ENCODE measurements at regions not wholly inside any gene's neighbourhood (a gene's known extent, or its start where the extent isn't known, plus 50 kb on each side); places are given as distances from the start of the nearest gene placed in this dataset.
"Not testable (repeated sequence)": the region's sequence is repeated elsewhere in the genome, so short reads cannot be mapped to it uniquely, and the experiment has no call there.

DNA sequence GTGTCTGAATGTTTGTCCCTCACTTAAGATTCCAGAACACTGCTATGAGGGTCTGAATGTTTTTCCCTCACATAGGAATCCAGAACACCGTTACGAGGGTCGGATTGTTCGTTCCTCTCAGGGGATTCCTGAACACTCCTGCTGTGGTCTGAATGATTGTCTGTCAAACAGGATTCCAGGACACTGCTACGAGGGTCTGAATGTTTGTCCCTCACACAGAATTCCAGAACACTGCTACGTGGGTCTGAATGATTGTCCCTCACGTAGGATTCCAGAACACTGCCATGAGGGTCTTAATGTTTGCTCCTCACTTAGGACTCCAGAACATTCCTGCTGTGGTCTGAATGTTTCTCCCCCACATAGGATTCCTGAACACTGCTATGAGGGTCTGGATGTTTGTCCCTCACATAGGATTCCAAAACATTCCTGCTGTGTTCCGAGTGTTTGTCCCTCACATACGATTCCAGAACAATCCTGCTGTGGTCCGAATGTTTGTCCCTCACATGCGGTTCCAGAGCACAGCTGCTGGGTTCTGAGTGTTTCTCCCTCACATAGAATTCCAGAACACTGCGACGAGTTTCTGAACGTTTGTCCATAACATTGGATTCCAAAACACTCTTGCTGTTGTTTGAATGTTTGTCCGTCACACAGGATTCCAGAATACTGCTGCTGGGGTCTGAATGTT lies 199.5 kb downstream of the FOXD4L6 start:
- DNase-seq: peak; percentile 42

DNA sequence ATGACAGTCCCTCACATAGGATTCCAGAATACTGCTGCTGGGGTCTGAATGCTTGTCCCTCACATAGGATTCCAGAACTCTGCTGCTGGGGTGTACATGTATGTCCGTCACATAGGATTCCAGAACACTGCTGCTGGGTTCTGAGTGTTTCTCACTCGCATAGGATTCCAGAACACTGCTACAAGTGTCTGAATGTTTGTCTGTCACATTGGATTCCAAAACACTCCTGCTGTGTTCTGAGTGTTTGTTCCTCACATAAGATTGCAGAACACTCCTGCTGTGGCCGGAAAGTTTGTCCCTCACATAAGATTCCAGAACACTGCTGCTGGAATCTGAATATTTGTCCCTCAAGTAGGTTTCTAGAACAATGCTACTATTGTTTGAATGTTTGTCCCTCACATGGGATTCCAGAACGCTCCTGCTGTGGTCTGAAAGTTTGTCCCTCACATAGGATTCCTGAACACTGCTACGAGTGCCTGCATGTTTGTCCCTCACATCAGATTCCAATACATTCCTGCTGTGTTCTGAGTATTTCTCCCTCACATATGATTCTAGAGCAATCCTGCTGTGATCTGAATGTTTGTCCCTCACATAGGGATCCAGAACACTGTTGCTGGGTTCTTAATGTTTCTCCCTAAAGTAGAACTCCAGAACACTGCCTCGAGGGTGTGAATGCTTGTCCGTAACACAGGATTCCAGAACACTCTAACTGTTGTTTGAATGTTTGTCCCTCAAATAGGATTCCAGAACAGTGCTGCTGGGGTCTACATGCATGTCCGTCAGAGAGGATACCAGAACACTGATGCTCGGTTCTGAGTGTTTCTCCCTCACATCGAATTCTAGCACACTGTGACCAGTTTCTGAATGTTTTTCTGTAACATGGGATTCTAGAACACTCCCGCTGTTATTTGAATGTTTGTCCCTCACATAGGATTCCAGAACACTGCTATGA lies 200.4 kb downstream of the FOXD4L6 start:
- no peak for DNase-seq

DNA sequence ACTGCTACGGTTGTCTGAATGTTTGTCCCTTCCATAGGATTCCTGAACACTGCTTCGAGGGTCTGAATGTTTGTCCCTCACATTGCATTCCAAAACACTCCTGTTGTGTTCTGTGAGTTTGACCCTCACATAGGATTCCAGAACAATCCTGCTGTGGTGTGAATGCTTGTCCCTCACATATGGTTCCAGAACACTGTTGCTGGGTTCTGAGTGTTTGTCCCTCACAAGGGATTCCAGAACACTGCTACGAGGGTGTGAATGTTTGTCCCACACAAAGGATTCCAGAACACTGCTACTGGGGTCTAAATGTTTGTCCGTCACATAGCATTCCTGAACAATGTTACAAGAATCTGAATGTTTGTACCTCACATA lies 201.2 kb downstream of the FOXD4L6 start:
- peak; percentile 44 for DNase-seq

DNA sequence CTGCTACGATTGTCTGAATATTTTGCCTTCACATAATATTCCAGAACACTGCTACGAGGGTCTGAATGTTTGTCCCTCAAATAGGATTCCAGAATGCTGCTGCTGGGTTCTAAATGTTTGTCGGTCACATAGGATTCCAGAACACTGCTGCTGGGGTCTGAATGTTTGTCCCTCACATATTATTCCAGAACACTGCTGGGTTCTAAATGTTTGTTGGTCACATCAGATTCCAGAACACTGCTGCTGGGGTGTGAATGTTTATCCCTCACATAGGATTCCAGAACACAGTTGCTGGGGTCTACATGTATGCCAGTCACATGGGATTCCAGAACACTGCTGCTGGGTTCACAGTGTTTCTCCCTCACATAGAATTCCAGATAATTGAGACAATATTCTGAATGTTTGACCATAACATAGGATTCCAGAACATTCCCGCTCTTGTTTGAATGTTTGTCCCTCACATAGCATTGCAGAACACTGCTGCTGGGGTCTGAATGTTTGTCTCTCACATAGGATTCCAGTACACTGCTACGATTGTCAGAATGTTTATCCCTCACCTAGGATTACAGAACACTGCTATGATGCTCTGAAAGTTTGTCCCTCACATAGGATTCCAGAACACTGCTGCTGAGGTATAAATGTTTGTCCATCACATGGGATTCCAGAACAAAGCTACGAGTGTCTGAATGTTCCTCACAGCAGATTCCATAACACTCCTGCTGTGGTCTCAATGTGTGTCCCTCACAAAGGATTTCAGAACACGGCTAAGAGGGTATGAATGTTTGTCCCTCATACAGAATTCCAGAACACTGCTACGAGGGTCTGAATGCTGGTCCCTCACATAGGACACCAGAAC lies 201.8 kb downstream of the FOXD4L6 start:
- no peak for DNase-seq

DNA sequence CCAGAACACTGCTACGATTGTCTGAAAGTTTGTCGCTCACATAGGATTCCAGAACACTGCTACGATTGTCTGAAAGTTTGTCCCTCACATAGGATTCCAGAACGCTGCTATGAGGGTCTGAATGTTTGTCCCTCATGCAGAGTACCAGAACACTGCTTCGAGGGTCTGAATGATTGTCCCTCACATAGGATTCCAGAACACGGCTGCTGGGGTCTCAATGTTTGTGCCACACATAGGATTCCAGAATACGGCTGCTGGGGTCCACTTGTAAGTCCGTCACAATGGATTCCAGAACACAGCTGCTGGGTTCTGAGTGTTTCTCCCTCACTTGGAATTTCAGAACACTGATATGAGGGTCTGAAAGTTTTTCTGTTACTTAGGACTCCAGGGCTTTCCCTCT lies 203.3 kb downstream of the FOXD4L6 start:
- DNase-seq: peak; percentile 50

DNA sequence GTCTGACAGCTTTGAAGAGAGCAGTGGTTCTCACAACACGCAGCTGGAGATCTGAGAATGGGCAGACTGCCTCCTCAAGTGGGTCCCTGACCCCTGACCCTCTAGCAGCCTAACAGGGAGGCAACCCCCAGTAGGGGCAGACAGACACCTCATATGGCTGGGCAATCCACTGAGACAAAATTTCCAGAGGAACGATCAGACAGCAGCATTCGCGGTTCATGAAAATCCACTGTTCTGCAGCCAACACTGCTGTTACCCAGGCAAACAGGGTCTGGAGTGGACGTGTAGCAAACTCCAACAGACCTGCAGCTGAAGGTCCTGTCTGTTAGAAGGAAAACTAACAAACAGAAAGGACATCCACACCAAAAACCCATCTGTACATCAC lies 212.1 kb downstream of the FOXD4L6 start:
- peak; percentile 49 for DNase-seq

DNA sequence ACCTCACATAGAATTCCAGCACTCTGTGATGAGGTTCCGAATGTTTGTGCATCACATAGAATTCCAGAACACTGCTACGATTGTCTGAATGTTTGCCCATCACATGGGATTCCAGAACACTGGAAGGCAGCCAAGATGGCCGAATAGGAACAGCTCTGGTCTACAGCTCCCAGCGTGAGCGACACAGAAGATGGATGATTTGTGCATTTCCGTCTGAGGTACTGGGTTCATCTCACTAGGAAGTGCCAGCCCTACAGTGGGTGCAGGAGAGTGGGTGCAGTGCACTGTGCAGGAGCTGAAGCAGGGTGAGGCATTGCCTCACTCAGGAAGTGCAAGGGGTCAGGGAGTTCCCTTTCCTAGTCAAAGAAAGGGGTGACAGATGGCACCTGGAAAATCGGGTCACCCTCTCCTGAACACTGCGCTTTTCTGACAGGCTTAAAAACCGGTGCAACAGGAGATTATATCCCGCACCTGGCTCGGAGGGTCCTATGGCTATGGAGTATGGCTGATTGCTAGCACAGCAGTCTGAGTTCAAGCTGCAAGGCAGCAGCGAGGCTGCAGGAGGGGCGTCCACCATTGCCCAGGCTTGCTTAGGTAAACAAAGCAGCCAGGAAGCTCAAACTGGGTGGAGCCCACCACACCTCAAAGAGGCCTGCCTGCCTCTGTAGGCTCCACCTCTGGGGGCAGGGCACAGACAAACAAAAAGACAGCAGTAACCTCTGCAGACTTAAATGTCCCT lies 212.7 kb downstream of the FOXD4L6 start:
- DNase-seq: peak; percentile 46

DNA sequence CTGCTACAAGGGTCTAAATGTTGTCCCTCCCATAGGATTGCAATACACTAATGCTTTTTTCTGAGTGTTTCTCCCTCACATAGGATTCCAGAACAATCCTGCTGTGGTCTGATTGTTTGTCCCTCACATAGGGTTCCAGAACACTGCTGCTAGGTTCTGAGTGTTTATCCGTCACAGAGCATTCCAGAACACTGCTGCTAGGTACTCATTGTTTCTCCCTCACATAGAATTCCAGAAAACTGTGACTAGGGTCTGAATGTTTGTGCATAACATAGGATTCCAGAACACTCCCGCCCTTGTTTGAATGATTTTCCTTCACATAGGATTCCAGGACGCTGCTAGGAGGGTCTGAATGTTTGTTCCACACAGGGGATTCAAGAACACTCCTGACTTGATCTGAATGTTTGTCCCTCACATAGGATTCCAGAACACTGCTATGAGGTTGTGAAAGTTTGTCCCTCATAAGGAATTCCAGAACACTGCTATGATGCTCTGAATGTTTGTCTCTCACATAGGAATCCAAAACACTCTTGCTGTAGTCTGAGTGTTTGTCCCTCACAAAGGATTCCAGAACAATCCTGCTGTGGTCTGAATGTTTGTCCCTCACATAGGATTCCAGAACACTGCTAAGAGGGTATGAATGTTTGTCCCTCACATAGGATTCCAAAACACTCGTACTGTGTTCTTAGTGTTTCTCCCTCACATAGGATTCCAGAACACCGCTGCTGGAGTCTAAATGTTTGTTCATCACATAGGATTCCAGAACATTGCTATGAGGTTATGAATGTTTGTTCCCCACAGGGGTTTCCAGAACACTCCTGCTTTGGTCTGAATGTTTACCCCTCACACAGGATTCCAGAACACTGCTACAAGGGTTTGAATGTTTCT lies 213.5 kb downstream of the FOXD4L6 start:
- peak; percentile 35 for DNase-seq

DNA sequence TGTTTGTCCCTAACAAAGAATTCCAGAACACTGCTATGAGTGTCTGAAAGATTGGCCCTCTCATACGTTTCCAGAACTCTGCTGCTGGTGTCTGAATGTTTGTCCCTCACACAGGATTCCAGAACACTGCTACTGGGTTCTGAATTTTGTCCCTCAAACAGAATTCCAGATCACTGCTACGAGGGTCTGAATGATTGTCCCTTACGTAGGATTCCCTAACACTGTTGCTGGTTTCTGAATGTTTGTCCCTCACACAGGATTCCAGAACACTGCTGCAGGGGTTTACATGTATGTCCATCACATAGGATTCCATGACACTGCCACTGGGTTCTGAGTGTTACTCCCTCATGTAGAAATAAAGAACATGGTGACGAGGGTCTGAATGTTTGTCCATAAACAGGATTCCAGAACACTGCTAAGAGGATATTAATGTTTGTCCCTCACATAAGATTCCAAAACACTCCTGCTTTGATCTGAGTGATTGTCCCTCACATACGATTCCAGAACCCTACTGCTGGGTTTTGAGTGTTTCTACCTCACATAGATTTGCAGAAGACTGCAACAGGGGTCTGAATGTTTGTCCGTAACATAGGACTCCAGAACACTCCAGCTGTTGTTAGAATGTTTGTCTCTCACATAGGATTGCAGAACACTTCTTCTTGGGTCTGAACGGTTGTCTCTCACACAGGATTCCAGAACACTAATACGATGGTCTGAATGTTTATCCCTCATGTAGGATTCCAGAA lies 214.4 kb downstream of the FOXD4L6 start:
- peak; percentile 48 for DNase-seq

DNA sequence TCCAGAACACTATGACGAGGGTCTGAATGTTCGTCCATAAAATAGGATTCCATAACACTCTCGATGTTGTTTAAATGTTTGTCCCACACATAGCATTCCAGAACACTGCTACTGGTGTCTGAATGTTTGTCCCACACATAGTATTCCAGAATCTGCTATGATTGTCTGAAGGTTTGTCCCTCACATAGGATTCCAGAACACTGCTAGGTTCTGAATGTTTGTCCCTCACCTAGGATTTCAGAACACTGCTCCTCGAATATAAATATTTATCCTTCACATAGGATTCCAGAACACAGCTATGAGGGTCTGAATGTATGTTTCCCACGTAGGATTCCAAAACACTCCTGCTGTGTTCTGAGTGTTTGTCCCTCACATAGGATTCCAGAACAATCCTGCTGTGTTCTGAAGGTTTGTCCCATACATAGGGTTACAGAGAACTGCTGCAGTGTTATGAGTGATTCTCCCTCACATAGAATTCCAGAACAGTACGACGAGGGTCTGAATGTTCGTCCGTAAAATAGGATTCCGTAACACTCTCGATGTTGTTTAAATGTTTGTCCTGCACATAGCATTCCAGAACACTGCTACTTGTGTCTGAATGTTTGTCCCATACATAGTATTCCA lies 215.3 kb downstream of the FOXD4L6 start:
- DNase-seq: no peak

DNA sequence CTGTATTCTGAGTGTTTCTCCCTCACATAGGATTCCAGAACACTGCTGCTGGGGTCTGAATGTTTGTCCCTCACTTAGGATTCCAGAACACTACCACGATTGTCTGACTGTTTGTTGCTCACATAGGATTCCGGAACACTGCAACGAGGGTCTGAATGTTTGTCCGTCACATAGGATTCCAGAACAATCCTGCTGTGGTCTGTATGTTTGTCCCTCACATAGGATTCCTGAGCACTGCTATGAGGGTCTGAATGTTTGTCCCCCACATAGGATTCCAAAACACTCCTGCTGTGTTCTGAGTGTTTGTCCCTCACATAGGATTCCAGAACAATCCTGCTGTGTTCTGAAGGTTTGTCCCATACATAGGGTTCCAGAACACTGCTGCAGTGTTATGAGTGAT lies 215.8 kb downstream of the FOXD4L6 start:
- DNase-seq: peak; percentile 51

DNA sequence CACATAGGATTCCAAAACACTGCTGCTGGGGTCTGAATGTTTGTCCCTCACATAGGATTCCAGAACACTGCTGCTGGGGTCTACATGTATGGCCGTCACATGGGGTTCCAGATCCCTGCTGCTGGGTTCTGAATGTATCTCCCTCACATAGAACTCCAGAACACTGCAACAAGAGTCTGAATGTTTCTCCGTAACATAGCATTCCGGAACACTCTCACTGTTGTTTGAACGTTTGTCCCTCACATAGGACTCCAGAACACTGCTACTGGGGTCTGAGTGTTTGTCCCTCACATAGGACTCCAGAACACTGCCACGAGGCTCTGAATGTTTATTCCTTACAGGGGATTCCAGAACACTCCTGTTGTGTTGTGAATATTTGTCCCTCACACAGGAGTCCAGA lies 216.8 kb downstream of the FOXD4L6 start:
- peak; percentile 28 for DNase-seq

DNA sequence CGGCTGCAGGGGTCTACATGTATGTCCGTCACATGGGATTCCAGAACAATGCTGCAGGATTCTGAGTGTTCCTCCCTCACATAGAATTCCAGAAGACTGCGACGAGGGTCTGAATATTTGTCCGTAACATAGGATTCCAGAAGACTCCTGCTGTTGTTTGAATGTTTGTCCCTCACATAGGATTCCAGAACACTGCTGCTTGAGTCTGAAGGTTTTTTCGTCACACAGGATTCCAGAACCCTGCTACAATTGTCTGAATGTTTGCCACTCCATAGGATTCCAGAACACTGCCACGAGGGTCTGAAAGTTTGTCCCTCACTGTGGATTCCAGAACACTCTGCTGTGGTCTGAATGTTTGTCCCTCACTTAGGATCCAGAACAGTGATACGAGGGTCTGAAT lies 217.5 kb downstream of the FOXD4L6 start:
- peak; percentile 30 for DNase-seq

DNA sequence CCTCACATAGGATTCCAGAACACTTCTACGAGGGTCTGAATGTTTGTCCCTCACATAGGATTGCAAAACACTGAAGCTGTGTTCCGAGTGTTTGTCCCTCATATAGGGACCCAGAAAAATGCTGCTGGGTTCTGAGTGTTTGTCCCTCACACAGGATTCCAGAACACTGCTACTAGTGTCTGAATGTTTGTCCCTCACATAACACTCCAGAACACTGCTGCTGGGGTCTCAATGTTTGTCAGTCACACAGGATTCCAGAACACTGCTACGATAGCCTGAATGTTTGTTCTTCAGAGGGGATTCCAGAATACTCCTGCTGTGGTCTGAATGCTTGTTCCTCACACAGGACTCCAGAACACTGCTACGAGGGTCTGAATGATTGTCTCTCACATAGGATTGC lies 218.7 kb downstream of the FOXD4L6 start:
- DNase-seq: no peak

DNA sequence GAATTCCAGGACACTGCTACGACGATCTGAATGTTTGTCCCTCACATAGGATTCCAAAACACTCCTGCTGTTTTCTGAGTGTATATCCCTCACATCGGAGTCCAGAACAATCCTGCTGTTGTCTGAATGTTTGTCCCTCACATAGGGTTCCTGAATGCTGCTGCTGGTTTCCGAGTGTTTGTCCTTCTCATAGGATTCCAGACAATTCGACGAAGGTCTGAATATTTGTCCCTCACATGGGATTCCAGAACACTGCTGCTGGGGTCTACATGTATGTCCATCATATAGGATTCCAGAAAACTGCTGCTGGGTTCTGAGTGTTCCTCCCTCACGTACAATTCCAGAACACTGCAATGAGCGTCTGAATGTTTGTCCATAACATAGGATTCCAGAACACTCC lies 219.4 kb downstream of the FOXD4L6 start:
- peak; percentile 24 for DNase-seq

DNA sequence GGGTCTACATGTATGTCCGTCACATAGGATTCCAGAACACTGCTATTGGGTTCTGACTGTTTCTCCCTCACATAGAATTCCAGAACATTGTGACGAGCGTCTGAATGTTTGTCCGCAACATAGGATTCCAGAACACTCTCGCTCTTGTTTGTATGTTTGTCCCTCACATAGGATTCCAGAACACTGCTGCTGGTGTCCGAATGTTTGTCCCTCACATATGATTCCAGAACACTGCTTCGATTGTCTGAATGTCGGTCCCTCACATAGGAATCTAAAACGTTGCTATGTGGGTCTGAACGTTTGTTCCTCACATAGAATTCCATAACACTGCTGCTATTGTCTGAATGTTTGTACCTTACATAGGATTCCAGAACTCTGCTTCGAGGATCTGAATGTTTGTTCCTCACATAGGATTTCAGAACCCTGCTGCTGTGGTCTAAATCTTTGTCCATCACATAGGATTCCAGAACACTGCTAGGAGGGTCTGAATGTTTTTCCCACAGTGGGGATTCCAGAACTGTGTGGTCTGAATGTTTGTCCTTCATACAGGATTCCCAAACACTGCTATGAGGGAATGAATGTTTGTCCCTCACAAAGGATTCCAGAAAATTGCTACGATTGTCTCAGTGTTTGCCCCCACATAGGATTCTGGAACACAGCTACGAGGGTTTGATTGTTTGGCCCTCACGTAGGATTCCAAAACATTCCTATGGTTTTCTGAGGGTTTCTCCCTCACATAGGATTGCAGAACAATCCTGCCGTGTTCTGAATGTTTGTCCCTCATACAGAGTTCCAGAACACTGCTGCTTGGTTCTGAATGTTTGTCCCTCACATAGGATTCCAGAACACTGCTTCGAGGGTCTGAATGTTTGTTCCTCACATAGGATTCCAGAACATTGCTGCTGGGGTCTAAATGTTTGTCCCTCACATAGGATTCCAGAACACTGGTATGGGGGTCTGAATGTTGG lies 220.5 kb downstream of the FOXD4L6 start:
- DNase-seq: peak; percentile 37

DNA sequence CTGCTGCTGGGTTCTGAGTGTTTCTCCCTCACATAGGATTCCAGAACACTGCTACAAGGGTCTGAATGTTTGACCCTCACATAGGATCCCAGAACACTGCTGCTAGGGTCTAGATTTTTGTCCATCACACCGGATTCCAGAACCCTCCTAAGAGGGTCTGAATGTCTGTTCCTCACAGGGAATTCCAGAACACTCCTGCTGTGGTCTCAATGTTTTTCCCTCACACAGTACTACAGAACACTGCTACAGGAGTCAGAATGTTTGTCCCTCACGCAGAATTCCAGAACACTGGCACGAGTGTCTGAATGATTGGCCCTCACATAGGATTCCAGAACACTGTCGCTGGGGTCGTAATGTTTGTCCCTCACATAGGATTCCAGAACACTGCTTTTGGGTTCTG lies 221.6 kb downstream of the FOXD4L6 start:
- DNase-seq: not testable (repeated sequence)

DNA sequence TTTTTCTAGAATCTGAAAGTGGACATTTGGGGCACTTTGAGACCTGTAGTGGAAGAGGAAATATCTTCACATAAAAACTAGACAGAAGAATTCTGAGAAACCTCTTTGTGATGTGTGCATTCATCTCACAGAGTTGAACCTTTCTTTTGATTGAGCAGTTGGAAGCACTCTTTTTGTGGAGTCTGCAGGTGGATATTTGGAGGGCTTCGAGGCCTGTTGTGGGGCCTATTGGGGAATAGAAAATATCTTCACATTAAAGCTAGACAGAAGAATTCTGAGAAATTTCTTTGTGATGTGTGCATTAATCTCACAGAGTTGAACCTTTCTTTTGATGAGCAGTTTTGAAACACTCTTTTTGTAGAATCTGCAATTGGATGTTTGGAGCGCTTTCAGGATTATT lies 236.2 kb downstream of the FOXD4L6 start:
- not testable (repeated sequence) for DNase-seq

DNA sequence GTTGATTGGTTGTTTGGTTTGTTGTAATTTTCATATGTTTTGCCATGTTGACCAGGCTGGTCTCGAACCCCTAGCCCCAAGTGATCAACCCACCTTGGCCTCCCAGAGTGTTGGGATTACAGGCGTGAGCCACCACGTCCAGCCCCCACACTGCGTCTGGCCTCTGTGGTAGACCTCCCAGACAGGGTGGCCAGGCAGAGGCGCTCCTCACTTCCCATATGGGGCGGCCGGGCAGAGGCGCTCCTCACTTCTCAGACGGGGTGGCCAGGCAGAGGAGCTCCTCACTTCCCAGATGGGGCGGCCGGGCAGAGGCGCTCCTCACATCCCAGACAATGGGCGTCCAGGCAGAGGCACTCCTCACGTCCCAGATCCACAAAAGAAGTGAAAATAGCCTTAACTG lies 242.6 kb downstream of the FOXD4L6 start:
- peak; percentile 50 for DNase-seq

Data from activated CD8-positive, alpha-beta memory T cell treated with anti-CD3 and anti-CD28 coated beads for 24 hours (primary cell).